ENCODE measurements at regions not wholly inside any gene's neighbourhood (a gene's known extent, or its start where the extent isn't known, plus 50 kb on each side); places are given as distances from the start of the nearest gene placed in this dataset.
"Not testable (repeated sequence)": the region's sequence is repeated elsewhere in the genome, so short reads cannot be mapped to it uniquely, and the experiment has no call there.

DNA sequence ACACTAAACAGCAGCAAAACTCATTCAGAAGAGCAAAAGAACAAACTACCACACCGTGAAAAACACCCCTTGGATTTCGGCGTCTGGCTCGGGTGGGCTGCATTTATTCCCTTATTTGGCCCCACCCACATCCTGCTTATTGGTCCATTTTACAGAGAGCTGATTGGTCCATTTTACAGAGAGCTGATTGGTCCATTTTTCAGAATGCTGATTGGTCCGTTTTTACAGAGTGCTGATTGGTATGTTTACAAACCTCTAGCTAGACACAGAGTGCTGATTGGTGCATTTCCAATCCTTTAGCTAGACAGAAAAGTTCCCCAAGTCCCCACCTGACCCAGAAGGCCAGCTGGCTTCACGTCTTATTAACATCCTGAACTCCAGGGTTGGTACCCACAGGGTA, 286.6 kb upstream of the ASIC2 start:
- TF ChIP-seq, protein P1, sequence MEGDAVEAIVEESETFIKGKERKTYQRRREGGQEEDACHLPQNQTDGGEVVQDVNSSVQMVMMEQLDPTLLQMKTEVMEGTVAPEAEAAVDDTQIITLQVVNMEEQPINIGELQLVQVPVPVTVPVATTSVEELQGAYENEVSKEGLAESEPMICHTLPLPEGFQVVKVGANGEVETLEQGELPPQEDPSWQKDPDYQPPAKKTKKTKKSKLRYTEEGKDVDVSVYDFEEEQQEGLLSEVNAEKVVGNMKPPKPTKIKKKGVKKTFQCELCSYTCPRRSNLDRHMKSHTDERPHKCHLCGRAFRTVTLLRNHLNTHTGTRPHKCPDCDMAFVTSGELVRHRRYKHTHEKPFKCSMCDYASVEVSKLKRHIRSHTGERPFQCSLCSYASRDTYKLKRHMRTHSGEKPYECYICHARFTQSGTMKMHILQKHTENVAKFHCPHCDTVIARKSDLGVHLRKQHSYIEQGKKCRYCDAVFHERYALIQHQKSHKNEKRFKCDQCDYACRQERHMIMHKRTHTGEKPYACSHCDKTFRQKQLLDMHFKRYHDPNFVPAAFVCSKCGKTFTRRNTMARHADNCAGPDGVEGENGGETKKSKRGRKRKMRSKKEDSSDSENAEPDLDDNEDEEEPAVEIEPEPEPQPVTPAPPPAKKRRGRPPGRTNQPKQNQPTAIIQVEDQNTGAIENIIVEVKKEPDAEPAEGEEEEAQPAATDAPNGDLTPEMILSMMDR (IDR thresholded peaks at IDR 0.05): not testable (repeated sequence)
- not testable (repeated sequence) for TF ChIP-seq POLR2AphosphoS5, POLR2A (IDR thresholded peaks at IDR 0.05)

Measured in gastroesophageal sphincter (tissue), 3 donors.